ENCODE measurements at regions not wholly inside any gene's neighbourhood (a gene's known extent, or its start where the extent isn't known, plus 50 kb on each side); places are given as distances from the start of the nearest gene placed in this dataset.

DNA sequence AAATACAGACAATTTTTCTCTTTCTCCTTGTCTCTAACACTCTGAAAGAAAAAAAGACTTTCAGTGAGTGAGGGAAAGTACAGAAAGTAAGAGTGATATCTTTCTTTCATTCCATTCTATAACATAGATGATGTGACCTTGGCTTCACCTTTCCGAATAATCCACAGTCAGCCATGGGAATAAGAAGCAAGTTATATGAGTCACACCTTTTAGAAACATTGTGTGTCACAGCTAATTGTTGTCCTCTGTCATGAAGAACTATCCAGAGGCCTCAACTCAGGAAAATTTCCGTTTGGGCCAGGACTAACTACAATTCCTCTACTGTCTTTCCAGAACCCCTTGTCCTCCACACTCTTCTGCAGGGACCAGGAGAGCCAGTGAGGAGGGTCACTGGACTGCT lies 209.7 kb upstream of the FAR2 start:
- no peak for DNase-seq (ENCODE audit: low read depth)
- peaks cover 15% of the 10 kb centered on the region for H3K4me1 ChIP-seq (ENCODE audit: control insufficient read depth, insufficient read depth, low read length)
- H3K9ac ChIP-seq (ENCODE audit: low read length): no peak overlapping the region
- no peaks in the 10 kb centered on the region for H3K36me3 ChIP-seq (ENCODE audit: control insufficient read depth, insufficient read depth, low read length, severe bottlenecking)
- no peaks in the 10 kb centered on the region for H3K9me3 ChIP-seq (ENCODE audit: control insufficient read depth, low read length)
- H3K27me3 ChIP-seq (replicated peaks; ENCODE audit: control insufficient read depth, insufficient read depth, low read length): no peaks in the 10 kb centered on the region
- no peak overlapping the region for H3K4me3 ChIP-seq (ENCODE audit: low read length)

DNA sequence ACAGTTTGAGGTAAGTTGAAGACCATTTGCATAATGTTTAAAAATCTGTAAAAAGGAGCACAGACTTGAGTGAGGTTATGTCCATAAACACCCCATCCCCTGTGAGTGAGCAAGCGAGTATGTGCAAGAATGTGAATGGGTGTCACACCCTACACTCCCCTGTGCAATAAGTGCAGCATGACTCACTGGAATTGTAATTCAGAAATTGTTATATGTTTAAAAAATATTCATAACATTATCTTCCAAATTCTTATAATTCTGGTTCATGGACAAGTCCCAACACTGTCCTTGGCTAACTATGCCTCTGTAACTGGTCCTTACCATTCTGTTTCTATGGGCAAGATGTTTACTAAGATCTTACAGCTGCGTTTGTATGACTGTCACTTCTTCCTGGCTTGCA lies 207.8 kb upstream of the FAR2 start:
- Histone ChIP-seq H3K9me3 (ENCODE audit: control insufficient read depth, low read length) (no peaks in the 10 kb centered on the region), H3K36me3 (ENCODE audit: control insufficient read depth, insufficient read depth, low read length, severe bottlenecking) (no peaks in the 10 kb centered on the region), H3K4me1 (ENCODE audit: control insufficient read depth, insufficient read depth, low read length) (peaks cover 13% of the 10 kb centered on the region), H3K4me3 (ENCODE audit: low read length) (no peak overlapping the region), H3K27me3 (replicated peaks; ENCODE audit: control insufficient read depth, insufficient read depth, low read length) (no peaks in the 10 kb centered on the region), H3K9ac (ENCODE audit: low read length) (no peak overlapping the region)
- DNase-seq (ENCODE audit: low read depth): no peak

GRCh38 chr12:28946361-28946760 lies 202.7 kb upstream of the FAR2 start:
- Histone ChIP-seq H3K9ac (ENCODE audit: low read length) (no peak overlapping the region), H3K4me1 (ENCODE audit: control insufficient read depth, insufficient read depth, low read length) (peaks cover 4% of the 10 kb centered on the region), H3K4me3 (ENCODE audit: low read length) (no peak overlapping the region), H3K27me3 (replicated peaks; ENCODE audit: control insufficient read depth, insufficient read depth, low read length) (no peaks in the 10 kb centered on the region), H3K36me3 (ENCODE audit: control insufficient read depth, insufficient read depth, low read length, severe bottlenecking) (no peaks in the 10 kb centered on the region), H3K9me3 (ENCODE audit: control insufficient read depth, low read length) (no peaks in the 10 kb centered on the region)
- no peak for DNase-seq (ENCODE audit: low read depth)

DNA sequence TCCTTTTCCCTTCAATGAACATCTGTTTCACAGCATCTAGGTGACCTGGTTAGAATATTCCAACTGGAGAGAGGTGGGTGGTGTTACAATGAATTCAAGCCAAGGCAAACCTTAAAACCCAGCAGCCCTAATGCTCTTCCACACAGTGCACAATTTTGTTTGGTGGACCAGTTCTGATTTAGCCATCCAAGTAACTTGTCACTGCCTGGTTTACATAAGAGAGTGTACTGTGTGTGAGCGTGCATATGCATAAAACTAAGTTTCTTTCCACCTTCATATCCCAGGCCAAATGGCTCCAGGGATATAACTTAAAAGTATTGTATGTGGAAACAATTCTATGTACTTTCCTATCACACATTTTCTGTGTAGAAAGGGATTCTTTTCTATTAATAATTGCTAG lies 200.4 kb upstream of the FAR2 start:
- Histone ChIP-seq H3K9ac (ENCODE audit: low read length) (no peak overlapping the region), H3K9me3 (ENCODE audit: control insufficient read depth, low read length) (no peaks in the 10 kb centered on the region), H3K36me3 (ENCODE audit: control insufficient read depth, insufficient read depth, low read length, severe bottlenecking) (no peaks in the 10 kb centered on the region), H3K4me3 (ENCODE audit: low read length) (no peak overlapping the region), H3K4me1 (ENCODE audit: control insufficient read depth, insufficient read depth, low read length) (peaks cover 2% of the 10 kb centered on the region), H3K27me3 (replicated peaks; ENCODE audit: control insufficient read depth, insufficient read depth, low read length) (no peaks in the 10 kb centered on the region)
- no peak for DNase-seq (ENCODE audit: low read depth)

DNA sequence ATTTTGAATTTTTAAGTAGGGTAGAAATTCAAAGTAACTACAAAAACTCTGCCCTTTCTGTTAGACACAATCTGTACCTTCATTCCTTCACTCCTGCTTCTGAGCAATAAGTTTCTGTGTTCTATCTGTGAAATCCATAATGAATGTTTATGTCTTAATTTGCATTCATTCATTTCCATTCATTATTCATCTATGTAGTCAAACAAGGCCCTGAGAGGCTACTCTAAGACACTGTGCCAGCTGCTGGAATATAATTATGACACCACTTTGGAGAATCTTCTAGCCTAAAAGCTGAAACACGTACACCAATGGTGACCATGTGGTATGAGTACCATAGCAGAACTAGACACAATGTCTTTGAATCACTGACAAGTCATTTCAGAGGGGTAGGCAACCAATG lies 199.9 kb upstream of the FAR2 start:
- no peak for DNase-seq (ENCODE audit: low read depth)
- Histone ChIP-seq H3K27me3 (replicated peaks; ENCODE audit: control insufficient read depth, insufficient read depth, low read length) (no peaks in the 10 kb centered on the region), H3K9ac (ENCODE audit: low read length) (no peak overlapping the region), H3K36me3 (ENCODE audit: control insufficient read depth, insufficient read depth, low read length, severe bottlenecking) (no peaks in the 10 kb centered on the region), H3K4me1 (ENCODE audit: control insufficient read depth, insufficient read depth, low read length) (peaks cover 7% of the 10 kb centered on the region), H3K9me3 (ENCODE audit: control insufficient read depth, low read length) (no peaks in the 10 kb centered on the region), H3K4me3 (ENCODE audit: low read length) (no peak overlapping the region)

DNA sequence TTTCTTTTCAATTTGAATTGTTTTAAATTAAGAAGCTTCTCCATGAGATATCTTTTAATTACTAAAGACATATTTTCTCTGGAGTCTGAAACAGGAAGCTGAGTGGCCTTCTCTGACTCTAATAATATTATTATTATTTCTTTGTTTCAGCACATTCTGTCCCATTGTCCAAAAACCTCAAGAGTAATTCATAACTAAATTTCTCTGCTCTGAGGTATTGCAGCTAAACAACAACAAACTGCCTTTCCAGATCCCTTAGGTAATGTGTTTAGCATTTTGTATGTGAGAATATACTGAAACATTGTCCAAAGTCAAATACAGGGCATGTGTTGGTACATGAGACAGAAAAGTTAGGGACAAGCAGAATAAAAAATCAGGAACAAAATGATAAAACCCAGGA lies 199.0 kb upstream of the FAR2 start:
- Histone ChIP-seq H3K27me3 (replicated peaks; ENCODE audit: control insufficient read depth, insufficient read depth, low read length) (no peaks in the 10 kb centered on the region), H3K9me3 (ENCODE audit: control insufficient read depth, low read length) (no peaks in the 10 kb centered on the region), H3K9ac (ENCODE audit: low read length) (no peak overlapping the region), H3K4me1 (ENCODE audit: control insufficient read depth, insufficient read depth, low read length) (peaks cover 15% of the 10 kb centered on the region), H3K4me3 (ENCODE audit: low read length) (no peak overlapping the region), H3K36me3 (ENCODE audit: control insufficient read depth, insufficient read depth, low read length, severe bottlenecking) (no peaks in the 10 kb centered on the region)
- DNase-seq (ENCODE audit: low read depth): no peak

DNA sequence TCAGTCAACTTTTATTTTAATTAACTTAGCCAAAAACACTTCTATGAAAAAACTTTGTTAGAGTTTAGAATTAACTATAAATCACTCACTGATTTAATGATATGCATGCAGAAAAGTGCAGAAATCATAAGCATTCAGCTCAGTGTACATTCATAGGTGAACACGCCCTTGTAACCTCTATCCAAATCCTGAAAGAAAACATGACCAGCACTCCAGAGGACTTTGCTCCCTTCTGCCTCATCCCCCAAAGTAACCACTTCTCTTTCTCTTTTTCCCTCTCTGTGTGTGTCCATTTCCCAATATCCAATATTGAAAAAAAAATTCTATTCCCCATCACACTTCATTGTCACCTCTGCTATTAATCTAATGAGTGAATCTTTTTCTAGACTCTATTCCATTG lies 197.1 kb upstream of the FAR2 start:
- H3K9me3 ChIP-seq (ENCODE audit: control insufficient read depth, low read length): no peaks in the 10 kb centered on the region
- H3K4me3 ChIP-seq (ENCODE audit: low read length): no peak overlapping the region
- no peaks in the 10 kb centered on the region for H3K36me3 ChIP-seq (ENCODE audit: control insufficient read depth, insufficient read depth, low read length, severe bottlenecking)
- DNase-seq (ENCODE audit: low read depth): no peak
- H3K9ac ChIP-seq (ENCODE audit: low read length): no peak overlapping the region
- no peaks in the 10 kb centered on the region for H3K27me3 ChIP-seq (replicated peaks; ENCODE audit: control insufficient read depth, insufficient read depth, low read length)
- H3K4me1 ChIP-seq (ENCODE audit: control insufficient read depth, insufficient read depth, low read length): peaks cover 29% of the 10 kb centered on the region

GRCh38 chr12:28954333-28954732 lies 194.7 kb upstream of the FAR2 start:
- no peaks in the 10 kb centered on the region for H3K36me3 ChIP-seq (ENCODE audit: control insufficient read depth, insufficient read depth, low read length, severe bottlenecking)
- peaks cover 46% of the 10 kb centered on the region for H3K4me1 ChIP-seq (ENCODE audit: control insufficient read depth, insufficient read depth, low read length)
- H3K4me3 ChIP-seq (ENCODE audit: low read length): peak overlapping the region; percentile 24
- no peaks in the 10 kb centered on the region for H3K27me3 ChIP-seq (replicated peaks; ENCODE audit: control insufficient read depth, insufficient read depth, low read length)
- peaks cover 3% of the 10 kb centered on the region for H3K9me3 ChIP-seq (ENCODE audit: control insufficient read depth, low read length)
- no peak overlapping the region for H3K9ac ChIP-seq (ENCODE audit: low read length)
- DNase-seq (ENCODE audit: low read depth): peak; percentile 4

DNA sequence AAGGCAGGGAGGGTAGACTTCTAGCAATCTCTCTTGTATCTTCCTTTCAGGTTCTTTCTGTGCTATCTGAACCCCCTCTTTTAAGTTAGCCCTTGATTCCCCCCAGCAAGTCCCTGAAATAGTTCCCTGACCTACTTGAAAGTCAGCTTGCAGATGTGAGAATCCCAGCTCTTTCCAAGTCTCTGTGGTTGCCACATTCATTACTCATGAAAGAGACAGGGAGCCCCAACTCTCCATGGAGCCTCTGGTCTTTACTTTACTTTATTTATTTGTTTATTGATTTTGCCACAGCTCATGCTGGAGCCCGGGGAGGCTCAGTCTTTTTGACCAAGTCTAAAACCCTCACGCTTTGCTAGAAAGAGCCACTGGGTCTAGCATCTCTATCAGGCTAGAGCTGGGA lies 193.6 kb upstream of the FAR2 start:
- peak; percentile 36 for DNase-seq (ENCODE audit: low read depth)
- H3K9me3 ChIP-seq (ENCODE audit: control insufficient read depth, low read length): peaks cover 5% of the 10 kb centered on the region
- H3K4me1 ChIP-seq (ENCODE audit: control insufficient read depth, insufficient read depth, low read length): peaks cover 58% of the 10 kb centered on the region
- H3K9ac ChIP-seq (ENCODE audit: low read length): no peak overlapping the region
- H3K36me3 ChIP-seq (ENCODE audit: control insufficient read depth, insufficient read depth, low read length, severe bottlenecking): no peaks in the 10 kb centered on the region
- H3K27me3 ChIP-seq (replicated peaks; ENCODE audit: control insufficient read depth, insufficient read depth, low read length): no peaks in the 10 kb centered on the region
- no peak overlapping the region for H3K4me3 ChIP-seq (ENCODE audit: low read length)

DNA sequence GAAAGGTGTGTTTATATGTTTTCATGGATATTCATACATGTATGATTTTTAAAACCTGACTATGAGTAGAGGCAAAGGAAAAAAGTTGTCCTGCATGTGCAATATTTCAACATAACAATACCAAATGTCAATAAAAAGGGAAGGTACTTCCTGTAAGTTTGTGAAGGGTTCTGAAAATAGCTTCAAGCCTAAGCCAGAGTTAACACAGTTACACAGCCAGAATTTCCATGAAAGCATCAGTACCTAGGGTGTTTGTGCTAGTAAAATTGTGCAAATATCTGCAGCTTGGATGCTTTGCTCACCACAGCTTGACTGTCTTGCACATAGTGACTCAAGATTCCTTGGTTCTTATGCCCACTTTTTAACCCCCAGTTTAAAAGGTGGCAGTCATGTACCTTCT lies 193.1 kb upstream of the FAR2 start:
- Histone ChIP-seq H3K4me1 (ENCODE audit: control insufficient read depth, insufficient read depth, low read length) (peaks cover 61% of the 10 kb centered on the region), H3K4me3 (ENCODE audit: low read length) (no peak overlapping the region), H3K9me3 (ENCODE audit: control insufficient read depth, low read length) (peaks cover 5% of the 10 kb centered on the region), H3K9ac (ENCODE audit: low read length) (no peak overlapping the region), H3K27me3 (replicated peaks; ENCODE audit: control insufficient read depth, insufficient read depth, low read length) (no peaks in the 10 kb centered on the region), H3K36me3 (ENCODE audit: control insufficient read depth, insufficient read depth, low read length, severe bottlenecking) (no peaks in the 10 kb centered on the region)
- DNase-seq (ENCODE audit: low read depth): no peak

DNA sequence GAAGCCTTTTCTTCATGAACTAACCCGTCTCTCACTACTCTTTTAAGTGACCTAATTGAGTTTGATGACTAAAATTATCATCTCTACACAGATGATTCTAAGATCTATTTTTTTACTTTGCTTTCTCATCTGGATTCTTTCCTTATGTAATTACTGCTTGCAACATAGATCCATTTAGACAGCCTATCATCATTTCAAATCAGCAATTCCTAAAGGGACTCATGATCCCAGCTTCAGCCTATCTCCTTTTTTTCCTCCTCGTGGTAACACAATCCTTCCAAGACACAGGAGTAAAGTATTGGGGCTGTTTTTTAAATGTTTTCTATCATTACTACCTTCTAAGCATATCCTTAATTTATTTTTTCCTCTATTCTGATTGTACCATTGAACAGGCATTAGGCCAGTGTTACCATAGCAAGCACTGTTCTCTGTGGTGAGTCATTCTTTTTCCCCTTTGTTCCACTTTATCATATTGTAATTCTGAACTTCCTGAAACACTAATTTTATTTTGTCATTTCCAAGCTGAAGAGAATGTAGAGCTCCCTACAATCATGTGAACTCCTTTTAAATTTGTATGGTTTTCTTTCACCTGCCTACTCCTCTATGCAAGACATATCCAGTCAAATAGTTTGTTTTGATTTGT lies 190.4 kb upstream of the FAR2 start:
- peak; percentile 60 for DNase-seq (ENCODE audit: low read depth)
- Histone ChIP-seq H3K36me3 (ENCODE audit: control insufficient read depth, insufficient read depth, low read length, severe bottlenecking) (no peaks in the 10 kb centered on the region), H3K4me3 (ENCODE audit: low read length) (peak overlapping the region; percentile 66), H3K9me3 (ENCODE audit: control insufficient read depth, low read length) (peaks cover 5% of the 10 kb centered on the region), H3K4me1 (ENCODE audit: control insufficient read depth, insufficient read depth, low read length) (peaks cover 81% of the 10 kb centered on the region), H3K9ac (ENCODE audit: low read length) (peak overlapping the region; percentile 74), H3K27me3 (replicated peaks; ENCODE audit: control insufficient read depth, insufficient read depth, low read length) (no peaks in the 10 kb centered on the region)

GRCh38 chr12:28961948-28962384 lies 187.1 kb upstream of the FAR2 start:
- Histone ChIP-seq H3K4me1 (ENCODE audit: control insufficient read depth, insufficient read depth, low read length) (peaks cover 58% of the 10 kb centered on the region), H3K27me3 (replicated peaks; ENCODE audit: control insufficient read depth, insufficient read depth, low read length) (no peaks in the 10 kb centered on the region), H3K4me3 (ENCODE audit: low read length) (peak overlapping the region; percentile 2), H3K9me3 (ENCODE audit: control insufficient read depth, low read length) (peaks cover 5% of the 10 kb centered on the region), H3K36me3 (ENCODE audit: control insufficient read depth, insufficient read depth, low read length, severe bottlenecking) (no peaks in the 10 kb centered on the region), H3K9ac (ENCODE audit: low read length) (peak overlapping the region; percentile 18)
- DNase-seq (ENCODE audit: low read depth): peak; percentile 20

Measured in adipocyte (in vitro differentiated cells).